Activated CD8-positive, alpha-beta T cell treated with anti-CD3 and anti-CD28 coated beads, Interleukin-2, amount 10 ng/mL, durations not matched to agents 7 days and 5 days (primary cell): ENCODE measurements at regions not wholly inside any gene's neighbourhood (a gene's known extent, or its start where the extent isn't known, plus 50 kb on each side); places are given as distances from the start of the nearest gene placed in this dataset.

ENCODE experiments used
- ATAC-seq: fragments of 150-1000 bp; cut with Tn5 transposase; one replicate; pipeline ENCODE4 v1.10.0; 2021; ENCODE audit warnings: moderate library complexity
- CTCF ChIA-PET: fragments of 350-600 bp; sonication (Branson Sonifier 250); formaldehyde crosslinking; loops from one replicate; lab custom pipeline; 2021; ENCODE audit warnings: antibody characterized with exemption; lab: Charles Lee
- POLR2A ChIA-PET: fragments of 350-600 bp; sonication (Branson Sonifier 250); formaldehyde crosslinking; loops from one replicate; lab custom pipeline; 2021; ENCODE audit warnings: antibody characterized with exemption; lab: Charles Lee
- DNase-seq: peaks from one replicate; pipeline ENCODE4 v3.0.0-alpha.2; 2020
- H3K27ac Mint-ChIP-seq: one replicate; pipeline ENCODE4 v1.8.0; 2021; ENCODE audit warnings: mild to moderate bottlenecking, mixed read lengths
- H3K27me3 Mint-ChIP-seq: one replicate; pipeline ENCODE4 v1.8.0; 2021; ENCODE audit warnings: low read depth, mixed read lengths
- H3K36me3 Mint-ChIP-seq: one replicate; pipeline ENCODE4 v1.8.0; 2021; ENCODE audit warnings: low read depth, mixed read lengths
- H3K4me1 Mint-ChIP-seq: one replicate; pipeline ENCODE4 v1.8.0; 2021; ENCODE audit warnings: low read depth, mixed read lengths
- H3K4me3 Mint-ChIP-seq: one replicate; pipeline ENCODE4 v1.8.0; 2021; ENCODE audit warnings: mild to moderate bottlenecking, mixed read lengths
- H3K9me3 Mint-ChIP-seq: one replicate; pipeline ENCODE4 v1.8.0; 2022; ENCODE audit warnings: mixed read lengths; ENCODE audit not compliant: insufficient read depth

GRCh38 chr1:222038971-222039370 is 297.1 kb upstream of the DUSP10 start:
- H3K27ac Mint-ChIP-seq = no peak overlapping the region
- CTCF ChIA-PET = no interaction called here
- no peak overlapping the region for H3K4me3 Mint-ChIP-seq
- no peaks in the 10 kb centered on the region for H3K36me3 Mint-ChIP-seq
- peaks cover 3% of the 10 kb centered on the region for H3K4me1 Mint-ChIP-seq
- no peak for DNase-seq
- POLR2A ChIA-PET = no interaction called here
- peaks cover 11% of the 10 kb centered on the region for H3K27me3 Mint-ChIP-seq
- no peak for ATAC-seq
- H3K9me3 Mint-ChIP-seq = no peaks in the 10 kb centered on the region

GRCh38 chr1:222037720-222038119 is 295.8 kb upstream of the DUSP10 start:
- Mint-ChIP-seq H3K9me3 (no peaks in the 10 kb centered on the region), H3K36me3 (no peaks in the 10 kb centered on the region), H3K27ac (no peak overlapping the region), H3K4me1 (peaks cover 3% of the 10 kb centered on the region), H3K27me3 (peaks cover 18% of the 10 kb centered on the region), H3K4me3 (no peak overlapping the region)
- ATAC-seq (no peak), DNase-seq (no peak)
- ChIA-PET POLR2A (no interaction called here), CTCF (no interaction called here)

GRCh38 chr1:222034790-222035189 is 292.9 kb upstream of the DUSP10 start:
- Mint-ChIP-seq H3K27me3 (peaks cover 18% of the 10 kb centered on the region), H3K4me1 (peaks cover 3% of the 10 kb centered on the region), H3K4me3 (no peak overlapping the region), H3K27ac (no peak overlapping the region), H3K36me3 (no peaks in the 10 kb centered on the region), H3K9me3 (no peaks in the 10 kb centered on the region)
- DNase-seq = no peak
- ChIA-PET CTCF (no interaction called here), POLR2A (no interaction called here)
- ATAC-seq = no peak

- Mint-ChIP-seq H3K4me3 (no peak overlapping the region), H3K9me3 (no peaks in the 10 kb centered on the region), H3K27ac (no peak overlapping the region), H3K27me3 (peaks cover 20% of the 10 kb centered on the region), H3K4me1 (peaks cover 3% of the 10 kb centered on the region), H3K36me3 (no peaks in the 10 kb centered on the region)
- POLR2A ChIA-PET = no interaction called here
- no peak for ATAC-seq
- no peak for DNase-seq
- CTCF ChIA-PET = no interaction called here
Observed at GRCh38 chr1:222033450-222033849, 291.6 kb upstream of the DUSP10 start.

GRCh38 chr1:222031318-222031717 is 289.4 kb upstream of the DUSP10 start:
- no peak overlapping the region for H3K27ac Mint-ChIP-seq
- no peaks in the 10 kb centered on the region for H3K9me3 Mint-ChIP-seq
- H3K27me3 Mint-ChIP-seq = peaks cover 12% of the 10 kb centered on the region
- peaks cover 3% of the 10 kb centered on the region for H3K4me1 Mint-ChIP-seq
- no peak for ATAC-seq
- ChIA-PET POLR2A (no interaction called here), CTCF (no interaction called here)
- DNase-seq = no peak
- no peak overlapping the region for H3K4me3 Mint-ChIP-seq
- no peaks in the 10 kb centered on the region for H3K36me3 Mint-ChIP-seq

- Mint-ChIP-seq H3K27me3 (peaks cover 12% of the 10 kb centered on the region), H3K4me3 (no peak overlapping the region), H3K4me1 (no peaks in the 10 kb centered on the region), H3K27ac (no peak overlapping the region), H3K36me3 (no peaks in the 10 kb centered on the region), H3K9me3 (no peaks in the 10 kb centered on the region)
- ChIA-PET POLR2A (no interaction called here), CTCF (interaction anchor here (0.6 kb wide), 1 partner anchor 656 kb away, joined by 3 read pairs; no protein-coding TSS in a partner anchor)
- ATAC-seq (no peak), DNase-seq (no peak)
Observed at GRCh38 chr1:222028676-222029075, 286.8 kb upstream of the DUSP10 start.

GRCh38 chr1:222028116-222028515 is 286.2 kb upstream of the DUSP10 start:
- H3K27ac Mint-ChIP-seq = no peak overlapping the region
- H3K4me1 Mint-ChIP-seq = no peaks in the 10 kb centered on the region
- POLR2A ChIA-PET = no interaction called here
- DNase-seq (no peak), ATAC-seq (no peak)
- CTCF ChIA-PET = interaction anchor here (0.6 kb wide), 1 partner anchor 655 kb away, joined by 3 read pairs; no protein-coding TSS in a partner anchor
- no peaks in the 10 kb centered on the region for H3K9me3 Mint-ChIP-seq
- H3K27me3 Mint-ChIP-seq = peaks cover 7% of the 10 kb centered on the region
- H3K4me3 Mint-ChIP-seq = no peak overlapping the region
- no peaks in the 10 kb centered on the region for H3K36me3 Mint-ChIP-seq

GRCh38 chr1:222026280-222026679 is 284.4 kb upstream of the DUSP10 start:
- no peaks in the 10 kb centered on the region for H3K9me3 Mint-ChIP-seq
- ATAC-seq = no peak
- CTCF ChIA-PET = interaction anchor here (0.9 kb wide), 1 partner anchor 12 kb away, joined by 4 read pairs; no protein-coding TSS in a partner anchor

GRCh38 chr1:222023025-222023424 is 281.1 kb upstream of the DUSP10 start:
- Mint-ChIP-seq H3K27me3 (peaks cover 7% of the 10 kb centered on the region), H3K9me3 (no peaks in the 10 kb centered on the region), H3K4me1 (no peaks in the 10 kb centered on the region), H3K27ac (no peak overlapping the region), H3K4me3 (no peak overlapping the region), H3K36me3 (no peaks in the 10 kb centered on the region)
- ATAC-seq (no peak), DNase-seq (no peak)
- ChIA-PET CTCF (no interaction called here), POLR2A (no interaction called here)

More at GRCh38 chr1:222026280-222026679, 284.4 kb upstream of the DUSP10 start:
- POLR2A ChIA-PET = no interaction called here
- Mint-ChIP-seq H3K4me1 (no peaks in the 10 kb centered on the region), H3K36me3 (no peaks in the 10 kb centered on the region), H3K27ac (no peak overlapping the region), H3K27me3 (peaks cover 7% of the 10 kb centered on the region), H3K4me3 (no peak overlapping the region)
- no peak for DNase-seq

- ATAC-seq = no peak
- Mint-ChIP-seq H3K4me1 (no peaks in the 10 kb centered on the region), H3K27me3 (peaks cover 7% of the 10 kb centered on the region), H3K4me3 (no peak overlapping the region), H3K9me3 (no peaks in the 10 kb centered on the region), H3K36me3 (no peaks in the 10 kb centered on the region), H3K27ac (no peak overlapping the region)
- ChIA-PET CTCF (interaction anchor here (1.0 kb wide), 2 partner anchors 434 to 543 kb away, joined by 3 read pairs; no protein-coding TSS in a partner anchor), POLR2A (no interaction called here)
- no peak for DNase-seq
Observed at GRCh38 chr1:222021129-222021528, 279.2 kb upstream of the DUSP10 start.

GRCh38 chr1:222020553-222020952 is 278.7 kb upstream of the DUSP10 start:
- H3K36me3 Mint-ChIP-seq = no peaks in the 10 kb centered on the region
- no peak for DNase-seq
- H3K27ac Mint-ChIP-seq = no peak overlapping the region
- peaks cover 8% of the 10 kb centered on the region for H3K27me3 Mint-ChIP-seq
- CTCF ChIA-PET = interaction anchor here (1.0 kb wide), 1 partner anchor 435 kb away, joined by 3 read pairs; no protein-coding TSS in a partner anchor
- H3K9me3 Mint-ChIP-seq = no peaks in the 10 kb centered on the region
- H3K4me1 Mint-ChIP-seq = no peaks in the 10 kb centered on the region
- no peak for ATAC-seq
- H3K4me3 Mint-ChIP-seq = no peak overlapping the region
- POLR2A ChIA-PET = no interaction called here

- DNase-seq (no peak), ATAC-seq (no peak)
- no peaks in the 10 kb centered on the region for H3K36me3 Mint-ChIP-seq
- ChIA-PET CTCF (no interaction called here), POLR2A (no interaction called here)
- no peak overlapping the region for H3K4me3 Mint-ChIP-seq
- peaks cover 4% of the 10 kb centered on the region for H3K27me3 Mint-ChIP-seq
- no peak overlapping the region for H3K27ac Mint-ChIP-seq
- H3K4me1 Mint-ChIP-seq = no peaks in the 10 kb centered on the region
- H3K9me3 Mint-ChIP-seq = no peaks in the 10 kb centered on the region
Observed at GRCh38 chr1:222019029-222019428, 277.1 kb upstream of the DUSP10 start.

- POLR2A ChIA-PET = no interaction called here
- CTCF ChIA-PET = no interaction called here
- no peaks in the 10 kb centered on the region for H3K4me1 Mint-ChIP-seq
Observed at GRCh38 chr1:222018041-222018440, 276.2 kb upstream of the DUSP10 start.

More at GRCh38 chr1:222018041-222018440, 276.2 kb upstream of the DUSP10 start:
- H3K9me3 Mint-ChIP-seq = no peaks in the 10 kb centered on the region
- no peak for ATAC-seq
- peaks cover 9% of the 10 kb centered on the region for H3K27me3 Mint-ChIP-seq
- H3K4me3 Mint-ChIP-seq = no peak overlapping the region
- no peak for DNase-seq
- no peak overlapping the region for H3K27ac Mint-ChIP-seq
- H3K36me3 Mint-ChIP-seq = no peaks in the 10 kb centered on the region
